Astrocyte (in vitro differentiated cells and primary cell): ENCODE measurements at regions not wholly inside any gene's neighbourhood (a gene's known extent, or its start where the extent isn't known, plus 50 kb on each side); places are given as distances from the start of the nearest gene placed in this dataset.

Experiments used
- CTCF ChIP-seq: IDR thresholded peaks from 2 replicates; pipeline ENCODE4 v1.5.1; 2011; ENCODE audit warnings: low read depth, mild to moderate bottlenecking, inconsistent platforms, low read length, moderate library complexity; ENCODE audit not compliant: insufficient read depth
- EZH2 ChIP-seq: IDR thresholded peaks from 2 replicates; pipeline ENCODE4 v1.6.1; 2012; ENCODE audit warnings: mild to moderate bottlenecking, low read length, inconsistent platforms; ENCODE audit not compliant: insufficient read depth

- TF ChIP-seq CTCF = no peak
- no peak for TF ChIP-seq EZH2
Observed at GRCh38 chr16:52265446-52265861, 281.5 kb downstream of the TOX3 start.
